ENCODE measurements at regions not wholly inside any gene's neighbourhood (a gene's known extent, or its start where the extent isn't known, plus 50 kb on each side); places are given as distances from the start of the nearest gene placed in this dataset.
"Not testable (repeated sequence)": the region's sequence is repeated elsewhere in the genome, so short reads cannot be mapped to it uniquely, and the experiment has no call there.

DNA sequence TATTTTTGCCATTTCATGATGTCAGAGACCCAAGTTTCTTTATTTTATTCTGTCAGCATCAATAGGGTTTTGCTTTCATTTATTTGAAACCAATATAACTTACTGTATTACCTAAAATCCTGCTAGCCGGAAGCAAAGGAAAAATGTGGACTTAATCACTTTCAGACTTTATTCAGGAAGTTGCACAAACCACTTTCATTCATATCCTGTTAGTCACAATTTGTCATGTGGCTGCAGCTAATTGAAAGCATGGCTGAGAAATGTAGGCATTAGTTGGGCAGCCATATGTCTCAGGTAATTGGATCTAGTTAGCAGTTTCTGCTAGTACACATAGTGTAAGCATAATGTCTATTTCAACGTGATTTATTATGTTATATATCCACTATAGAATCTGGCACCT is 462.3 kb upstream of the SGO1 start:
- TF ChIP-seq EZH2phosphoT487 (IDR thresholded peaks at IDR 0.05; ENCODE audit: insufficient read depth, low read depth) (no peak), EZH2 (IDR thresholded peaks at IDR 0.05; ENCODE audit: insufficient read depth, poor library complexity, severe bottlenecking) (no peak)

GRCh38 chr3:20646425-20646824 is 460.4 kb upstream of the SGO1 start:
- in situ Hi-C loops (cut with MboI), result no loop called here
- peaks cover 26% of the 10 kb centered on the region for H3F3A ChIP-seq (ENCODE audit: insufficient read depth)
- H3K4me2 ChIP-seq (ENCODE audit: unreplicated experiment), result no peak overlapping the region
- no peaks in the 10 kb centered on the region for H3K9me2 ChIP-seq (ENCODE audit: insufficient read depth)
- H3K36me3 ChIP-seq (ENCODE audit: low read depth), result no peaks in the 10 kb centered on the region
- no peaks in the 10 kb centered on the region for H4K20me1 ChIP-seq (ENCODE audit: insufficient read depth)
- no peak overlapping the region for H3K4me3 ChIP-seq
- no peaks in the 10 kb centered on the region for H3K79me2 ChIP-seq (ENCODE audit: insufficient read depth)
- no peak for TF ChIP-seq EZH2phosphoT487 (IDR thresholded peaks at IDR 0.05; ENCODE audit: insufficient read depth, low read depth)
- no peak for TF ChIP-seq EZH2 (IDR thresholded peaks at IDR 0.05; ENCODE audit: insufficient read depth, poor library complexity, severe bottlenecking)
- H3K9ac ChIP-seq, result no peak overlapping the region
- peaks cover 26% of the 10 kb centered on the region for H3K4me1 ChIP-seq (ENCODE audit: insufficient read depth)
- WGBS, 2 experiments (ENCODE audit: low coverage in 1 of 2, low lambda C conversion rate in 2 of 2, missing lambda C conversion rate in 2 of 2), result 93 to 94% methylated on average over 1 of the region's 1 CpG
- no peak for DNase-seq
- no peak overlapping the region for H2AFZ ChIP-seq
- H3K27me3 ChIP-seq (replicated peaks; ENCODE audit: insufficient read depth), result no peaks in the 10 kb centered on the region
- H3K27ac ChIP-seq, result no peak overlapping the region
- H3K9me3 ChIP-seq (ENCODE audit: low read depth), result no peaks in the 10 kb centered on the region

More for the DNA sequence above, 462.3 kb upstream of the SGO1 start:
- Histone ChIP-seq H3K4me1 (ENCODE audit: insufficient read depth) (peaks cover 31% of the 10 kb centered on the region), H3K9me2 (ENCODE audit: insufficient read depth) (no peaks in the 10 kb centered on the region), H4K20me1 (ENCODE audit: insufficient read depth) (no peaks in the 10 kb centered on the region), H3K27me3 (replicated peaks; ENCODE audit: insufficient read depth) (no peaks in the 10 kb centered on the region), H3K9me3 (ENCODE audit: low read depth) (no peaks in the 10 kb centered on the region), H3K79me2 (ENCODE audit: insufficient read depth) (no peaks in the 10 kb centered on the region), H2AFZ (no peak overlapping the region), H3F3A (ENCODE audit: insufficient read depth) (peaks cover 26% of the 10 kb centered on the region), H3K27ac (peak overlapping the region; percentile 50), H3K9ac (no peak overlapping the region), H3K4me3 (peak overlapping the region; percentile 32; the same call in 1 of the 2 replicates), H3K4me2 (ENCODE audit: unreplicated experiment) (peak overlapping the region; percentile 74), H3K36me3 (ENCODE audit: low read depth) (no peaks in the 10 kb centered on the region)
- in situ Hi-C loops (cut with MboI), result no loop called here
- DNase-seq, result peak; percentile 90
- WGBS, 2 experiments (ENCODE audit: low coverage in 1 of 2, low lambda C conversion rate in 2 of 2, missing lambda C conversion rate in 2 of 2), result 1 to 2% methylated on average over 2 of the region's 2 CpGs

GRCh38 chr3:20645340-20645739 is 459.3 kb upstream of the SGO1 start:
- Histone ChIP-seq H3K4me3 (no peak overlapping the region), H3K9me2 (ENCODE audit: insufficient read depth) (no peaks in the 10 kb centered on the region), H3K4me2 (ENCODE audit: unreplicated experiment) (no peak overlapping the region), H3K4me1 (ENCODE audit: insufficient read depth) (peaks cover 26% of the 10 kb centered on the region), H3K79me2 (ENCODE audit: insufficient read depth) (no peaks in the 10 kb centered on the region), H3K27ac (no peak overlapping the region), H4K20me1 (ENCODE audit: insufficient read depth) (no peaks in the 10 kb centered on the region), H3K9me3 (ENCODE audit: low read depth) (no peaks in the 10 kb centered on the region), H3K9ac (no peak overlapping the region), H3K36me3 (ENCODE audit: low read depth) (no peaks in the 10 kb centered on the region), H3F3A (ENCODE audit: insufficient read depth) (peaks cover 26% of the 10 kb centered on the region), H2AFZ (no peak overlapping the region), H3K27me3 (replicated peaks; ENCODE audit: insufficient read depth) (no peaks in the 10 kb centered on the region)
- 68 to 73% methylated on average over 3 of the region's 3 CpGs for WGBS, 2 experiments (ENCODE audit: low coverage in 1 of 2, low lambda C conversion rate in 2 of 2, missing lambda C conversion rate in 2 of 2)
- no peak for DNase-seq
- no peak for TF ChIP-seq EZH2 (IDR thresholded peaks at IDR 0.05; ENCODE audit: insufficient read depth, poor library complexity, severe bottlenecking)
- no peak for TF ChIP-seq EZH2phosphoT487 (IDR thresholded peaks at IDR 0.05; ENCODE audit: insufficient read depth, low read depth)
- in situ Hi-C loops (cut with MboI), result no loop called here

DNA sequence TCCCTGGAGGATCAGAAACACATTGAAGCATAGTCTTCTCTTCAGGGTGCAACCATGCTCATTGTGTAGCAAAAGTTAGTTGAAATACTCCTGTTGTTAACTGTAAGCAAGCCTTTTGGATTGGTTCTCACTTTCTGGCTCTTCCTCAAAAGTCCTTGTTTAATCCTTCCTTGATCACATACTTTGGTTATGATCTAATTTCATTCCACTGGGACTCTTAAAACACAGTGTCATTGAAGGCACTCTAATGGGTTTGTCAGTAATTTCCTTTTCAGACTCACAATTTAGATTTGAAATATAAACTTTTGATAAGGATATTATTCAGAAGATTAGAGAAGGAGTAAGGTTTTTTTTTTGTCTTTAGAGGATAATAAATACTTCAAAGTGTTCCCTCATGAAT is 451.7 kb upstream of the SGO1 start:
- H3K27me3 ChIP-seq (replicated peaks; ENCODE audit: insufficient read depth), result no peaks in the 10 kb centered on the region
- no peaks in the 10 kb centered on the region for H3K79me2 ChIP-seq (ENCODE audit: insufficient read depth)
- no peak overlapping the region for H2AFZ ChIP-seq
- peaks cover 14% of the 10 kb centered on the region for H3K4me1 ChIP-seq (ENCODE audit: insufficient read depth)
- in situ Hi-C loops (cut with MboI), result no loop called here
- no peak overlapping the region for H3K27ac ChIP-seq
- no peaks in the 10 kb centered on the region for H3K36me3 ChIP-seq (ENCODE audit: low read depth)
- no peaks in the 10 kb centered on the region for H3K9me2 ChIP-seq (ENCODE audit: insufficient read depth)
- no peak overlapping the region for H3K9ac ChIP-seq
- peak overlapping the region; percentile 23 for H3K4me2 ChIP-seq (ENCODE audit: unreplicated experiment)
- 0 out of 2 replicates have a peak, but pooled peaks cover 8% of the 10 kb centered on the region for H3F3A ChIP-seq (ENCODE audit: insufficient read depth)
- H4K20me1 ChIP-seq (ENCODE audit: insufficient read depth), result no peaks in the 10 kb centered on the region
- DNase-seq, result peak; percentile 53
- no peak overlapping the region; the same call in 1 of the 2 replicates for H3K4me3 ChIP-seq
- TF ChIP-seq EZH2phosphoT487 (IDR thresholded peaks at IDR 0.05; ENCODE audit: insufficient read depth, low read depth), result no peak
- TF ChIP-seq EZH2 (IDR thresholded peaks at IDR 0.05; ENCODE audit: insufficient read depth, poor library complexity, severe bottlenecking), result no peak
- no peaks in the 10 kb centered on the region for H3K9me3 ChIP-seq (ENCODE audit: low read depth)

- peak; percentile 95 for DNase-seq
- H3F3A ChIP-seq (ENCODE audit: insufficient read depth), result peaks cover 17% of the 10 kb centered on the region
- in situ Hi-C loops (cut with MboI), result no loop called here
- no peak overlapping the region for H2AFZ ChIP-seq
- no peaks in the 10 kb centered on the region for H4K20me1 ChIP-seq (ENCODE audit: insufficient read depth)
- no peaks in the 10 kb centered on the region for H3K27me3 ChIP-seq (replicated peaks; ENCODE audit: insufficient read depth)
- TF ChIP-seq EZH2phosphoT487 (IDR thresholded peaks at IDR 0.05; ENCODE audit: insufficient read depth, low read depth) (peak; percentile 89), EZH2 (IDR thresholded peaks at IDR 0.05; ENCODE audit: insufficient read depth, poor library complexity, severe bottlenecking) (no peak)
- peaks cover 6% of the 10 kb centered on the region for H3K9me3 ChIP-seq (ENCODE audit: low read depth)
- peak overlapping the region; percentile 63 for H3K27ac ChIP-seq
- peak overlapping the region; percentile 65 for H3K4me2 ChIP-seq (ENCODE audit: unreplicated experiment)
- H3K36me3 ChIP-seq (ENCODE audit: low read depth), result no peaks in the 10 kb centered on the region
- peak overlapping the region; percentile 45; the same call in 1 of the 2 replicates for H3K9ac ChIP-seq
- H3K4me3 ChIP-seq, result peak overlapping the region; percentile 35
- no peaks in the 10 kb centered on the region for H3K9me2 ChIP-seq (ENCODE audit: insufficient read depth)
- H3K4me1 ChIP-seq (ENCODE audit: insufficient read depth), result peaks cover 13% of the 10 kb centered on the region
- 17 to 28% methylated on average over 6 of the region's 6 CpGs for WGBS, 2 experiments (ENCODE audit: low coverage in 1 of 2, low lambda C conversion rate in 2 of 2, missing lambda C conversion rate in 2 of 2)
- H3K79me2 ChIP-seq (ENCODE audit: insufficient read depth), result no peaks in the 10 kb centered on the region
These were observed 436.3 kb upstream of the SGO1 start for GRCh38 chr3:20622304-20622703.

GRCh38 chr3:20618621-20619020 is 432.6 kb upstream of the SGO1 start:
- H3K9me3 ChIP-seq (ENCODE audit: low read depth); H3K4me3 ChIP-seq; H2AFZ ChIP-seq; H3K27me3 ChIP-seq (replicated peaks; ENCODE audit: insufficient read depth); H3K9ac ChIP-seq; DNase-seq; H3K27ac ChIP-seq; H3K4me2 ChIP-seq (ENCODE audit: unreplicated experiment); H3K9me2 ChIP-seq (ENCODE audit: insufficient read depth); H3K36me3 ChIP-seq (ENCODE audit: low read depth); H3K79me2 ChIP-seq (ENCODE audit: insufficient read depth); H4K20me1 ChIP-seq (ENCODE audit: insufficient read depth); in situ Hi-C loops (cut with MboI): not testable (repeated sequence)
- Histone ChIP-seq H3K4me1 (ENCODE audit: insufficient read depth) (peaks cover 13% of the 10 kb centered on the region), H3F3A (ENCODE audit: insufficient read depth) (peaks cover 17% of the 10 kb centered on the region)
- WGBS, 2 experiments (ENCODE audit: low coverage in 1 of 2, low lambda C conversion rate in 2 of 2, missing lambda C conversion rate in 2 of 2), result 74 to 77% methylated on average over 3 of the region's 3 CpGs

GRCh38 chr3:20618181-20618580 is 432.2 kb upstream of the SGO1 start:
- in situ Hi-C loops (cut with MboI); H3K9me2 ChIP-seq (ENCODE audit: insufficient read depth); H3K4me2 ChIP-seq (ENCODE audit: unreplicated experiment); H3K36me3 ChIP-seq (ENCODE audit: low read depth); H3K9me3 ChIP-seq (ENCODE audit: low read depth); H4K20me1 ChIP-seq (ENCODE audit: insufficient read depth); H3K4me3 ChIP-seq; H3K27me3 ChIP-seq (replicated peaks; ENCODE audit: insufficient read depth); H3K27ac ChIP-seq; DNase-seq; H3K79me2 ChIP-seq (ENCODE audit: insufficient read depth); H3K9ac ChIP-seq; H2AFZ ChIP-seq: not testable (repeated sequence)
- Histone ChIP-seq H3F3A (ENCODE audit: insufficient read depth) (peaks cover 15% of the 10 kb centered on the region), H3K4me1 (ENCODE audit: insufficient read depth) (peaks cover 11% of the 10 kb centered on the region)
- 81 to 83% methylated on average over 7 of the region's 7 CpGs for WGBS, 2 experiments (ENCODE audit: low coverage in 1 of 2, low lambda C conversion rate in 2 of 2, missing lambda C conversion rate in 2 of 2)
